HepG2 (cell line): ENCODE measurements at regions not wholly inside any gene's neighbourhood (a gene's known extent, or its start where the extent isn't known, plus 50 kb on each side); places are given as distances from the start of the nearest gene placed in this dataset.

ENCODE experiments used
- ATAC-seq: fragments of 200-7000 bp; cut with Tn5 transposase; 3 replicates; pipeline ENCODE4 v1.9.1; 2020; ENCODE audit warnings: mild to moderate bottlenecking, moderate library complexity
- BruUV-seq: library from RNA; stranded (reverse); fragments of 400-500 nt; replicated peaks from 2 replicates; lab custom pipeline; 2021; lab: Mats Ljungman, UMichigan
- CTCF ChIA-PET: fragments of 300-600 bp; formaldehyde crosslinking; extraction: SDS; loops from one replicate; lab custom pipeline; 2021; ENCODE audit warnings: low total read pairs, inconsistent platforms, low intra/inter-chr PET ratio; lab: Yijun Ruan, JAX
- POLR2A ChIA-PET: fragments of 350-600 bp; sonication (Branson Sonifier 250); formaldehyde crosslinking; loops from one replicate; lab custom pipeline; 2020; ENCODE audit warnings: antibody characterized with exemption, inconsistent platforms; lab: Yijun Ruan, JAX
- DNase-seq: peaks from one replicate; pipeline ENCODE4 v3.0.0-alpha.2; 2015; ENCODE audit warnings: low spot score
- FAIRE-seq: peaks from 3 replicates; lab custom pipeline; 2011; peaks lifted over from hg19 to GRCh38; lab: Jason Lieb, UNC
- H2AFZ ChIP-seq: one replicate; pipeline ENCODE4 v1.6.1; 2011; ENCODE audit warnings: low read length, inconsistent platforms
- H3K27ac ChIP-seq: fragments of 300-600 bp; 3 replicates; pipeline ENCODE4 v1.8.0; 2011; ENCODE audit warnings: mixed run types, mild to moderate bottlenecking, mixed read lengths, low read length, inconsistent platforms; ENCODE audit not compliant: insufficient read depth; ENCODE audit errors: extremely low read length
- H3K27me3 ChIP-seq, 2 experiments: fragments of 200-600 bp in 1 of 2; 2 replicates in 1 of 2; 3 replicates in 1 of 2; pipeline versions ENCODE4 v1.6.0 to v1.8.0; 2011; ENCODE audit warnings: low read length in 2 of 2, mild to moderate bottlenecking in 2 of 2, moderate library complexity in 2 of 2, inconsistent platforms in 1 of 2; ENCODE audit not compliant: insufficient read depth in 2 of 2, control insufficient read depth in 1 of 2
- H3K36me3 ChIP-seq, 2 experiments: fragments of 200-600 bp in 1 of 2; replicated peaks in 1 of 2; 2 replicates in 1 of 2; 3 replicates in 1 of 2; pipeline versions ENCODE4 v1.5.1 to v1.8.0; 2011; ENCODE audit warnings: low read length in 2 of 2, inconsistent platforms in 1 of 2; ENCODE audit not compliant: insufficient read depth in 2 of 2, control insufficient read depth in 1 of 2
- H3K4me1 ChIP-seq: 2 replicates; pipeline ENCODE4 v1.5.1; 2012; ENCODE audit warnings: low read length, inconsistent platforms; ENCODE audit not compliant: insufficient read depth
- H3K4me2 ChIP-seq: 2 replicates; pipeline ENCODE4 v1.6.0; 2011; ENCODE audit warnings: low read depth, low read length, inconsistent platforms
- H3K4me3 ChIP-seq, 3 experiments: fragments of 200-600 bp in 1 of 3; sonication (generic), shearing (Covaris generic) in 1 of 3; replicated peaks in 1 of 3; 2 replicates each; pipeline ENCODE4 v1.5.1; 2011 to 2016; ENCODE audit warnings: low read length in 3 of 3, inconsistent platforms in 2 of 3, low read depth in 2 of 3, mild to moderate bottlenecking in 2 of 3, control low read depth in 1 of 3, mixed read lengths in 1 of 3; ENCODE audit not compliant: insufficient read depth in 1 of 3
- H3K79me2 ChIP-seq: one replicate; pipeline ENCODE4 v1.6.1; 2011; ENCODE audit warnings: low read length, inconsistent platforms; ENCODE audit not compliant: insufficient read depth
- H3K9ac ChIP-seq: 2 replicates; pipeline ENCODE4 v1.6.0; 2011; ENCODE audit warnings: mild to moderate bottlenecking, low read depth, low read length, inconsistent platforms; ENCODE audit not compliant: insufficient read depth
- H3K9me3 ChIP-seq: 2 replicates; pipeline ENCODE4 v1.5.1; 2012; ENCODE audit warnings: mild to moderate bottlenecking, low read length
- H4K20me1 ChIP-seq: 2 replicates; pipeline ENCODE4 v1.6.0; 2011; ENCODE audit warnings: inconsistent platforms, mild to moderate bottlenecking, low read length, moderate library complexity; ENCODE audit not compliant: insufficient read depth
- ATF3 ChIP-seq: sonication (generic); formaldehyde crosslinking; IDR thresholded peaks from 2 replicates; pipeline ENCODE4 v1.4.0; 2020; ENCODE audit warnings: missing genetic modification reagents
- IKZF5 ChIP-seq: IDR thresholded peaks from 2 replicates; pipeline ENCODE4 v1.6.1; 2018; ENCODE audit warnings: missing genetic modification reagents, mild to moderate bottlenecking, missing compliant biosample characterization
- MAFF ChIP-seq: IDR thresholded peaks from 2 replicates; pipeline ENCODE4 v1.6.1; 2011; ENCODE audit warnings: low read depth, low read length, improper control_type of control experiment
- MAFK ChIP-seq, 2 experiments: IDR thresholded peaks in 1 of 2; conservative IDR thresholded peaks in 1 of 2; 2 replicates each; pipeline ENCODE4 v1.6.1; 2011; ENCODE audit warnings: improper control_type of control experiment in 2 of 2, low read length in 2 of 2
- MXD3 ChIP-seq: IDR thresholded peaks from 2 replicates; pipeline ENCODE4 v1.6.1; 2016; ENCODE audit warnings: mild to moderate bottlenecking, missing biosample characterization, missing genetic modification reagents
- PTBP1 ChIP-seq: fragments of 200-400 bp; formaldehyde crosslinking; IDR thresholded peaks from 2 replicates; pipeline ENCODE4 v1.6.1; 2018; ENCODE audit warnings: low read length, low read depth; ENCODE audit not compliant: poor library complexity, severe bottlenecking
- RNF2 ChIP-seq: fragments of 450-650 bp; conservative IDR thresholded peaks from 2 replicates; pipeline ENCODE4 v1.6.1; 2016; ENCODE audit warnings: low read depth
- SKI ChIP-seq: fragments of 450-650 bp; IDR thresholded peaks from one replicate; pipeline ENCODE4 v1.6.1; 2018; ENCODE audit warnings: mild to moderate bottlenecking; ENCODE audit not compliant: partially characterized antibody
- SNAI1 ChIP-seq: sonication (generic); formaldehyde crosslinking; IDR thresholded peaks from 2 replicates; pipeline ENCODE4 v1.5.0; 2020; ENCODE audit warnings: mild to moderate bottlenecking, missing genetic modification reagents, borderline replicate concordance
- SNAPC2 ChIP-seq: sonication (generic); formaldehyde crosslinking; IDR thresholded peaks from 2 replicates; pipeline ENCODE4 v1.8.1; 2022; ENCODE audit warnings: mild to moderate bottlenecking, missing genetic modification reagents
- SRSF9 ChIP-seq: fragments of 200-400 bp; formaldehyde crosslinking; IDR thresholded peaks from 2 replicates; pipeline ENCODE4 v1.6.1; 2018; ENCODE audit warnings: borderline replicate concordance, mild to moderate bottlenecking, low read depth, low read length; ENCODE audit not compliant: insufficient read depth, poor library complexity, severe bottlenecking
- ZKSCAN5 ChIP-seq: sonication (generic); formaldehyde crosslinking; IDR thresholded peaks from 2 replicates; pipeline ENCODE4 v1.5.1; 2020; ENCODE audit warnings: mild to moderate bottlenecking, missing genetic modification reagents
- ZNF10 ChIP-seq: sonication (generic); formaldehyde crosslinking; IDR thresholded peaks from 2 replicates; pipeline ENCODE4 v1.4.0; 2020; ENCODE audit warnings: mild to moderate bottlenecking, low read depth, missing genetic modification reagents, borderline replicate concordance
- ZNF558 ChIP-seq: sonication (generic); formaldehyde crosslinking; IDR thresholded peaks from 2 replicates; pipeline ENCODE4 v1.9.0; 2022; ENCODE audit warnings: mild to moderate bottlenecking, missing genetic modification reagents, borderline replicate concordance
- ZNF792 ChIP-seq: IDR thresholded peaks from 2 replicates; pipeline ENCODE4 v1.6.1; 2016
- ZSCAN5A ChIP-seq: sonication (generic); formaldehyde crosslinking; IDR thresholded peaks from 2 replicates; pipeline ENCODE4 v1.8.0; 2022; ENCODE audit warnings: mild to moderate bottlenecking, missing genetic modification reagents, borderline replicate concordance
- WGBS: methylation state at CpG from one replicate; pipeline ENCODE4 v1.1.6; 2017; ENCODE audit warnings: low lambda C conversion rate; 5-methylcytosine and 5-hydroxymethylcytosine counted together
- in situ Hi-C: cut with HindIII; loops from 2 replicates; pipeline ENCODE4 v1.10.0; 2017; ENCODE audit warnings: low pct_unique_long_range_greater_than_20kb; ENCODE audit not compliant: extremely low pct_ligation_motif_present
- intact Hi-C: fragments of 100-400 bp; cut with micrococcal nuclease; formaldehyde crosslinking; loops from one replicate; pipeline ENCODE4 v1.10.0; 2022; ENCODE audit not compliant: unreplicated experiment

- TF ChIP-seq ZSCAN5A (CRISPR knock-in tag) (no peak), SNAI1 (CRISPR knock-in tag) (no peak), SRSF9 (no peak), MXD3 (CRISPR knock-in tag) (no peak), SKI (no peak), ATF3 (CRISPR knock-in tag) (no peak), ZKSCAN5 (CRISPR knock-in tag) (no peak), PTBP1 (no peak), RNF2 (no peak), SNAPC2 (CRISPR knock-in tag) (no peak), ZNF792 (CRISPR knock-in tag) (no peak), ZNF10 (CRISPR knock-in tag) (no peak)
These were observed 1952.6 kb upstream of the LRRTM1 start (continued) for GRCh38 chr2:82256983-82257632.

- no peak overlapping the region for H3K9ac ChIP-seq
- no peak for FAIRE-seq
- intact Hi-C loops (no loop called here), in situ Hi-C loops (no loop called here)
- WGBS, result 1% methylated on average over 3 of the region's 3 CpGs
- no peaks in the 10 kb centered on the region for H4K20me1 ChIP-seq
- no peaks in the 10 kb centered on the region for H3K4me1 ChIP-seq
- no peak for ATAC-seq
- no TSS peak for BruUV-seq
- H3K9me3 ChIP-seq, result peaks cover 94% of the 10 kb centered on the region
- no peaks in the 10 kb centered on the region for H3K27me3 ChIP-seq
- ChIA-PET POLR2A (no interaction called here), CTCF (no interaction called here)
- H2AFZ ChIP-seq, result no peak overlapping the region
- no peak overlapping the region for H3K4me3 ChIP-seq
- no peaks in the 10 kb centered on the region for H3K79me2 ChIP-seq
- no peak for DNase-seq
- H3K27ac ChIP-seq, result no peak overlapping the region
- no peaks in the 10 kb centered on the region for H3K36me3 ChIP-seq
- TF ChIP-seq IKZF5 (no peak), MAFK (conservative IDR thresholded peaks at IDR 0.05 in 1 of 2, IDR thresholded peaks at IDR 0.05 in 1 of 2; ENCODE audit: low read length in 2 of 2) (peak; percentile 67 to 79; a peak in 3 of 4 replicates), ZNF558 (CRISPR knock-in tag) (no peak), MAFF (peak; percentile 74)
- no peak overlapping the region for H3K4me2 ChIP-seq
These were observed 1951.7 kb upstream of the LRRTM1 start for GRCh38 chr2:82256288-82256687.
